MCF 10A (cell line): ENCODE measurements at regions not wholly inside any gene's neighbourhood (a gene's known extent, or its start where the extent isn't known, plus 50 kb on each side); places are given as distances from the start of the nearest gene placed in this dataset.
"Not testable (repeated sequence)": the region's sequence is repeated elsewhere in the genome, so short reads cannot be mapped to it uniquely, and the experiment has no call there.

Experiments used
- BruUV-seq: library from RNA; stranded (reverse); fragments of 400-500 nt; replicated peaks from 2 replicates; lab custom pipeline; 2021; lab: Mats Ljungman, UMichigan
- CTCF ChIA-PET: fragments of 300-600 bp; sonication (Branson Sonifier 250); formaldehyde crosslinking; extraction: SDS; loops from one replicate; lab custom pipeline; 2021; ENCODE audit warnings: antibody characterized with exemption, inconsistent platforms; lab: Yijun Ruan, JAX
- POLR2A ChIA-PET: fragments of 300-600, 350-650 bp; sonication (Branson Sonifier 250); formaldehyde crosslinking; extraction: SDS; loops from one replicate; lab custom pipeline; 2020; ENCODE audit warnings: antibody characterized with exemption, inconsistent platforms; lab: Yijun Ruan, JAX
- DNase-seq: peaks from one replicate; pipeline ENCODE4 v3.0.0-alpha.2; 2018; ENCODE audit not compliant: unreplicated experiment
- H3K27ac Mint-ChIP-seq: one replicate; pipeline ENCODE4 v1.8.0; 2022; ENCODE audit warnings: mild to moderate bottlenecking, low read depth, mixed read lengths; ENCODE audit not compliant: unreplicated experiment
- H3K27me3 Mint-ChIP-seq: one replicate; pipeline ENCODE4 v1.8.0; 2022; ENCODE audit warnings: mixed read lengths; ENCODE audit not compliant: insufficient read depth, unreplicated experiment
- H3K36me3 Mint-ChIP-seq: one replicate; pipeline ENCODE4 v1.8.0; 2022; ENCODE audit warnings: mild to moderate bottlenecking, moderate library complexity, mixed read lengths; ENCODE audit not compliant: insufficient read depth, unreplicated experiment
- H3K4me1 Mint-ChIP-seq: one replicate; pipeline ENCODE4 v1.8.0; 2022; ENCODE audit warnings: mixed read lengths; ENCODE audit not compliant: insufficient read depth, unreplicated experiment
- H3K4me3 Mint-ChIP-seq: one replicate; pipeline ENCODE4 v1.8.0; 2022; ENCODE audit warnings: mild to moderate bottlenecking, moderate library complexity, mixed read lengths; ENCODE audit not compliant: unreplicated experiment
- H3K9me3 Mint-ChIP-seq: one replicate; pipeline ENCODE4 v1.8.0; 2022; ENCODE audit warnings: mixed read lengths; ENCODE audit not compliant: unreplicated experiment
- CTCF ChIP-seq: fragments of 200-600 bp; IDR thresholded peaks from one replicate; pipeline ENCODE4 v1.8.0; 2022; ENCODE audit warnings: antibody characterized with exemption, mild to moderate bottlenecking; ENCODE audit not compliant: unreplicated experiment
- intact Hi-C: fragments of 100-400 bp; cut with micrococcal nuclease; formaldehyde crosslinking; loops from 2 replicates; pipeline ENCODE4 v1.14.1; 2022

GRCh38 chr2:83879127-83879526 is 580.0 kb downstream of the SUCLG1 start:
- intact Hi-C loops, result no loop called here
- no peaks in the 10 kb centered on the region for H3K27me3 Mint-ChIP-seq
- no peaks in the 10 kb centered on the region for H3K36me3 Mint-ChIP-seq
- no TSS peak for BruUV-seq
- no peak overlapping the region for H3K27ac Mint-ChIP-seq
- POLR2A ChIA-PET, result no interaction called here
- TF ChIP-seq CTCF, result no peak
- no peak for DNase-seq
- CTCF ChIA-PET, result no interaction called here
- peaks cover 15% of the 10 kb centered on the region for H3K9me3 Mint-ChIP-seq
- no peak overlapping the region for H3K4me3 Mint-ChIP-seq
- no peaks in the 10 kb centered on the region for H3K4me1 Mint-ChIP-seq

- BruUV-seq, H3K4me1 Mint-ChIP-seq, H3K36me3 Mint-ChIP-seq, H3K27me3 Mint-ChIP-seq, H3K27ac Mint-ChIP-seq, DNase-seq, CTCF ChIA-PET, intact Hi-C loops, H3K4me3 Mint-ChIP-seq, POLR2A ChIA-PET: not testable (repeated sequence)
- peaks cover 15% of the 10 kb centered on the region for H3K9me3 Mint-ChIP-seq
Observed at GRCh38 chr2:83877261-83877660, 581.8 kb downstream of the SUCLG1 start.

GRCh38 chr2:83874712-83875430 is 584.2 kb downstream of the SUCLG1 start:
- intact Hi-C loops, result no loop called here
- Mint-ChIP-seq H3K9me3 (peaks cover 15% of the 10 kb centered on the region), H3K27ac (no peak overlapping the region), H3K4me1 (no peaks in the 10 kb centered on the region), H3K4me3 (no peak overlapping the region), H3K36me3 (no peaks in the 10 kb centered on the region), H3K27me3 (no peaks in the 10 kb centered on the region)
- CTCF ChIA-PET, result no interaction called here
- DNase-seq, result no peak
- POLR2A ChIA-PET, result no interaction called here
- BruUV-seq, result no TSS peak
- TF ChIP-seq CTCF, result no peak

- no peak for TF ChIP-seq CTCF
- Mint-ChIP-seq H3K9me3 (peaks cover 14% of the 10 kb centered on the region), H3K27ac (no peak overlapping the region), H3K4me1 (no peaks in the 10 kb centered on the region), H3K27me3 (no peaks in the 10 kb centered on the region), H3K4me3 (no peak overlapping the region), H3K36me3 (no peaks in the 10 kb centered on the region)
- ChIA-PET CTCF (interaction anchor here (0.7 to 1.2 kb wide), 3 partner anchors 16 to 143 kb away, joined by 3 read pairs; no protein-coding TSS in a partner anchor), POLR2A (no interaction called here)
- intact Hi-C loops, result no loop called here
- BruUV-seq, result no TSS peak
- no peak for DNase-seq
Observed at GRCh38 chr2:83874066-83874465, 585.0 kb downstream of the SUCLG1 start.
